T-helper 2 cell (primary cell): ENCODE measurements at regions not wholly inside any gene's neighbourhood (a gene's known extent, or its start where the extent isn't known, plus 50 kb on each side); places are given as distances from the start of the nearest gene placed in this dataset.

Experiments used
- DNase-seq, 5 experiments: peaks; one replicate each; pipeline versions ENCODE4 v3.0.0 to v3.0.0-alpha.2; 2012 to 2022

- DNase-seq: no peak
These were observed 341.2 kb upstream of the SLC14A2 start for GRCh38 chr18:45274026-45274425.

- peak in 1 of 5 experiments; percentile 11 for DNase-seq
These were observed 339.7 kb upstream of the SLC14A2 start for GRCh38 chr18:45275367-45276113.

DNA sequence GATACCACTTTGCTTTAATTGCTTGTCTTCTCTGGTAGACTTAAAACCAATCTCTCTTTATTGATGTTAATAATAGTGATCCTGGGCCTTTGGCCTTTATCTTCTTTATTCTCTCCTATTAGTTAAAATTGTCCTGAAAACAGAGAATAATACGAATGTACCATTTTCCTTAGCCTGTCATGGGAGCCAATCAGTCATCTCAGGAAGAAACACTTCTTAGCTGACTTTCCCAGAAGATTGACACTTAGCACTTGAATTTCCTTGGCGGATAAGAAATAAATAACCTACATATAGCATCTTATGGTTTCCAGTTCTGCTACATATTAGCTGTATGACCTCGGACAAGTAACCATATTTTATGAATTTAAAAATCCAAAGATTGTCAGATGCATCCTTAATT, 338.4 kb upstream of the SLC14A2 start:
- no peak for DNase-seq

DNA sequence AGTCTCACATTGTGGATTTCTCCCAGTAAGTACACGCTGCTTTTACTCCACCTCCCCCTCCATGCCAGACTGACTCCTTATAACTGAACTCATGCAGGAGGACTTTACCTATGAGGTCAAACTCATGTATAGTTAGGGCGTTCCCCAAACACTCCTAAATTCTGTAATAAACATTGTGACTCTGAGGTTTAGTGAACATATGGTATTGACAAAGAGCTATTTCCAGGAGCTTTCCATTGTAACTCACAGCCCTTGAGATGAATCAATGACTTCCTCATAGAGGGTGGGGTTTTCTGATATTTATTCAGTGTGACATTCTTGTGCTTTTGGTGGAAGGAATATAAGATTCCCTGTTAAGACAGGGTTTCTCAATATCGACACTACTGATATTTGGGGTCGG, 337.4 kb upstream of the SLC14A2 start:
- no peak for DNase-seq

- no peak for DNase-seq
These were observed 334.6 kb upstream of the SLC14A2 start for GRCh38 chr18:45280481-45281276.

DNA sequence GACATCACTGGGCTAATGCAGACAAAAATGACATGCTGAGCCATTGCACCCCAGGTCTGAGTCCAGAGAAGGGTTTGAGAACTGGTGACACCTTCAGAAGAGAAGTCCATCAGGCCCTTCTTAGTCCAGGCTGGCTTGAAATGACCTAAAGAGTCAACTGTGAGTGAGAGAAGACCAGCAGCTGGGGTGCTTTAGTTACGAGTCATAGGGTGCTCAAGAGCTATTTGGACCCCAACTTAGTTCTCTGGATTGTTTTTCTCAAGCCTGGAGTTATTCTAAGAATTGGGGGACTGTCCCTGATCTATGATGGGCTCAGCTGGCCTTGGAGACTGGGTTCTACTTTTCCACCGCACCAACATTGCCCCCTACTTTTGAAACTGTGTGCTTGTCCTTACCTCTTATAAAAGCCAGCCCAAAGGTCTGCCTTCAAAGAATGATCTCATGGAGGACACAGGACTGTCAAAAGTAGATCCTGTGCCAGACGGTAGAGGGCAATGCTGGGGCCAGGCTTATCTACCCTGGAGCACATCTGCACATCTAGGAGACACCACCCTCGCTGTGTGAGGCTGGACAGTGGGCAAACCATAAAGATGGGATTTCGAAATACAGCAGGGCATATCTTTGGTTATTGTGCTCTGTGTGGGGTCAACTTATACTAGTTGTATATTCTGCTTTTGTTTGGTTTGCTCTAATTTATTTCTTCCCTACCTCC, 333.0 kb upstream of the SLC14A2 start:
- DNase-seq: no peak

DNA sequence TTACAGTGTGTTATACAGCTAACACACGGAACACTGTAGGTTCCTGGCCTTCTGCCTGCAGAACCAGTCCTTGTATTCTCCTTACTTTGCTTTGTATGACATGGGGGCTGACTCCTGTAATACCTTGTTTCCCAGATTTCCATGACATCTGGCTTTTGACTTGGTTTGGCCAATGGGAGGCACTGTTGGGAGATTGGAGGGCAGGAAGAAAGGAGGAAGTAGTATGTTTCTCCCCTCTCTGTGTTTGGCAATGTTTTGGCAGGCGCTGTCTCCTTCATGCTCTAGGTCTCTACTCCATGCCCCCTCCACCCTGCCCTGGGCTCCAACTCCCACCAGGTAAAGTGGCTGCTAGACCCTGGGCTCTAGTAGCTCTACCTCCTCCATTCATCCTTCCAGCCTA, 331.1 kb upstream of the SLC14A2 start:
- no peak for DNase-seq

- no peak for DNase-seq
These were observed 330.4 kb upstream of the SLC14A2 start for GRCh38 chr18:45284851-45285250.

DNA sequence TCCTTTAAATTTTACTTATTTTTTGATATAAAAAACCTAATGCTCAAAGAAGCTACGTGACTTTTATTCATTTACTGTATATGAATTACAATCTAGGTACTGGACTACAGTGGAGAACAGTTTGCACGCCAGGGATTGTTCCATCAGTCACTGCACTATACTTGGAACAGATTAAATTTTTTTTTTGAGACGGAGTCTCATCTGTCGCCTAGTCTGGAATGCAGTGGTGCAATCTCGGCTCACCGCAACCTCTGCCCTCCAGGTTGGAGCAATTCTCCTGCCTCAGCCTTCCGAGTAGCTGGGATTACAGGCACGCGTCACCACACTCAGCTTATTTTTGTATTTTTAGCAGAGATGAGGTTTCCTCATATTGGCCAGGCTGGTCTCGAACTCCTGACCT, 330.0 kb upstream of the SLC14A2 start:
- no peak for DNase-seq

GRCh38 chr18:45286431-45286830, 328.8 kb upstream of the SLC14A2 start:
- no peak for DNase-seq

DNA sequence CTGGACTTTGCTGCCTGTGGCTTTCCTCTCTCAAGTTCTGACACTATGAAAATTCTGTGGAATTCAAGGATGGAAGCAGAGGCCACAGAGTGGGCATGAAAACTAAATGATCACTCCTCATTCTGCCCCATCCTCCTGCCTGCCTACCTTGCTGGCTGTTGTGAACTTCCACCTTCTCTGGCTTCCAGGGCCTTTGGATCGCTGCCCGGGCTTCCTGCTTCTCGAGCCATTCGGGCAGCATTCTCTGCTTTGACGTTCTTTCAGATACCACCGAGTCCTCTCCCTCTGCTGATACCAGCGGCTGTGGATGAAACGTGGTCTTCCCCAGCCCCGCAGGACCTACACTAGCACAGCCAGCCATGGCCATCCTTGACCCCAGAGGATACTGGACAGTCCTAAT, 327.7 kb upstream of the SLC14A2 start:
- DNase-seq: no peak

DNA sequence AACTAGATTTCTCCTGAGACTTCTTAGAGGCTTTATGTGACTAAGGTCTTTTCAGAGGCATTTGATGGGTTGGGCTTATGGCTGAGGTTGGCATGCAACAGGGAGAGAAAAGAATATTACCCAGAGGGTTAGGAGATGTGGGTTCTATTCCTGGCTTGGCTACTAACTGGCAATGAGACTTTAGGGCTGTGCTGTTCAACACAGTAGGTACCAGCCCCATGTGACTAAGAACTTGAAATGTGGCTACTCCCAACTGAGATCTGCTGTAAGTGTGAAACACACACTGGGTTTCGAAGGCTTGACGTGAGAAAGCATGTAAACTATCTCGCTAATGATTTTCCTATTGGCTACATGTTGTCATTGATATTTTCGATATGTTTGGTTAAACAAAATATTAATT, 324.9 kb upstream of the SLC14A2 start:
- DNase-seq: no peak

GRCh38 chr18:45291621-45292615, 323.4 kb upstream of the SLC14A2 start:
- no peak for DNase-seq

DNA sequence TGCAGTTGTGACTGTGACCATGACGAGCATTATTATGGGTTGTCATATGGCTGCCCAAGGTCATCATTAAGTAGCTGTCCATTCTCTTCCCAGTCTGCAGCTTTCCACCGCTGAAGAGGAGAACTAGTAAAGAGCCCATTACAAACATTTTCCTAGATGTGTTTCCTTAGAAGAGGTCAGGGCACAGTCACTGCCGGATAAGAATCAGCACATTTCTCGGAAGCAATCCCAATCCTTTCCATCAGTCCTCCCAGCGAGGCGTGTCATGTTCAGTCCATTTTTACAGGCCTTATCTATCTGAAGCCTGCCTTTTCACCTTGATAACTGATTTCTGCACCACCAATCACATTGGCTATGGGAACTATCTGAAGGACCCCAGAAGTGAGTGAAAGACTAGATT, 319.9 kb upstream of the SLC14A2 start:
- DNase-seq: no peak

GRCh38 chr18:45298986-45299385, 316.3 kb upstream of the SLC14A2 start:
- no peak for DNase-seq

DNA sequence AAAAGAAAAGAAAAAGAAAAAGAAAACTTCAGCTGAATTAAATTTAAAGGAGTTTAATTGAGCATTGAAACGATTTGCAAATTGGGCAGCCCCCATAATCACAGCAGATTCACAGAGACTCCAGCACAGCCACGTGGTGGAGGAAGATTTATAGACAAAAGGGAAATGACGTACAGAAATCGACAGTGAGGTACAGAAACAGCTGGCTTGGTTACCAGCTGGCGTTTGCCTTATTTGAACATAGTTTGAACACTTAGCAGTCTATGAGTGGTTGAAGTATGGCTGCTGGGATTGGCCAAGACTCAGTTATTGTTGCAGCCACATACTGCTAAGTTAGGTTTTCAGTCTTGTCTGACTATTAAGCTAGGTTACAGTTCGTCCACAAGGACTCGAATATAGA, 312.2 kb upstream of the SLC14A2 start:
- no peak for DNase-seq

GRCh38 chr18:45304558-45304957, 310.7 kb upstream of the SLC14A2 start:
- no peak for DNase-seq

DNA sequence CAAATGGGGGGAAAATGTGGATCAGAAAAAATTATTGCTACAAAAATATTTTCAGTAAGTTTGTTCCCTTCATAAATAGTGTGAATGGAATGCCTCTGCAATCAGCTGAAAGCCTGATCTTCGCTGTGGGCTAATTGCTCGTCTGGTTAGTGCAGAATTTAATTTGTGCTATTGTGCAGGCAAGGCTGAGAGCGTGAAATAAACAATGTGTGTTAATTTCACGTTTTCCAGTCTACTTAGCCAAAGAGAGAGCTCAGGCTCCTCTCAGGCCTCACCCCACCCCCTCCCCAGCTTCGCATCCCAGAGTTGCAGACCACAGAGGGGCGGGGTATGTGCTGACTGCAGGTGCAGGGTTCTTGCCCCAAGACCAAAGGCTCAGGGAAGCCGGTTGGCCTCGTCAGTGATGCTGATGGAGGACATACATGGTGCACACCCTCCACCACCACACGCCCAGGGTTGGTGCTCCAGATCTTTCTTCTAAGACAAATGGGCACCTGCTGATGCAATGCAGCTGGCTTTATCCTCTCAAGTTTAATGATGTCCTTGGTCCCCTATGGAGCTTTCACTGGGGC, 302.6 kb upstream of the SLC14A2 start:
- no peak for DNase-seq

DNA sequence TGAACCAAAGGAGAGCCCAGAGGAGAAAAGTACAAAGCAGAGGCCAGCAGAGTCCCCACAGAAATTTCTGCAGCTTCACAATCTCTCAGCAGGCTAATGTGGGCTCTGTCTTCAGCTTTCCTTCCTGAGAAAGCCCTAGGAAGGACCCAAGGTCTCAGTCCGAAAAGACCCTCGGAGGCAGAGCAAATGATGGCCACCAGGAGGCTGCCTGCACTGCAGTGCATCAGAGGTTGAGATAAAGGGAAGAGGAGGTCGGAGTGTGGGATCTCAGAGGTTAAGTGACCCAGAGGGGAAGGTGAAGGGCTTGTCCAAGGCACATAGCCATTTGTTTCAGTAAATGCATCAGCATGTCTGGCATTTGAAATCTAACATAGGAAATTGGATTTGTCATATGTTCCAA, 299.1 kb upstream of the SLC14A2 start:
- DNase-seq: no peak

GRCh38 chr18:45317948-45318640, 297.2 kb upstream of the SLC14A2 start:
- DNase-seq: no peak

GRCh38 chr18:45320724-45321123, 294.6 kb upstream of the SLC14A2 start:
- no peak for DNase-seq
